HG02943 (cell line): ENCODE measurements at regions not wholly inside any gene's neighbourhood (a gene's known extent, or its start where the extent isn't known, plus 50 kb on each side); places are given as distances from the start of the nearest gene placed in this dataset.

ENCODE experiments used
- ATAC-seq: cut with Tn5 transposase; IDR thresholded peaks from one replicate; pipeline ENCODE4 v1.9.1; 2021; ENCODE audit warnings: mild to moderate bottlenecking, low read depth, moderate library complexity; ENCODE audit not compliant: unreplicated experiment

GRCh38 chr7:33806298-33807154, 98.8 kb upstream of the BMPER start:
- ATAC-seq, result no peak

GRCh38 chr7:33807155-33807530, 98.2 kb upstream of the BMPER start:
- ATAC-seq, result no peak

GRCh38 chr7:33807779-33808482, 97.4 kb upstream of the BMPER start:
- no peak for ATAC-seq

DNA sequence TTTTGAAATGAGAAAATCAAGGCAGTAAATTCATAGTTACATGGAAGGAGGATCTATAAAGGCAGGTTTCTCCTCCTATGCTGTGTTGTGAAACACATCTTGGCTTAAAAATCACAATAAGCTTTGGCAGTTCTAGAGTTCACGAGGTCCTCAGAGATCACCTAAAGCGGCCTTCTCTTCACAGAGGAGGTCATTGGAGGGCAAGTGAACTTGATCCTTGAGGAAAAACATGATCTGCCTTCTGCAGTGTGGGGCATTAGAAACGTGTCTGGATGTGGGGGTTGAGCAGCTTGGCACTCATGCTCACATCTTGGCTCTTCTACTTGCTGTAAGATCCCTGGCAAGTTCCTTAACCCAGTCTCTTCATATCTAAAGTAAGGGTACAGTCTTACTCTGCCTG, 96.1 kb upstream of the BMPER start:
- ATAC-seq, result no peak

DNA sequence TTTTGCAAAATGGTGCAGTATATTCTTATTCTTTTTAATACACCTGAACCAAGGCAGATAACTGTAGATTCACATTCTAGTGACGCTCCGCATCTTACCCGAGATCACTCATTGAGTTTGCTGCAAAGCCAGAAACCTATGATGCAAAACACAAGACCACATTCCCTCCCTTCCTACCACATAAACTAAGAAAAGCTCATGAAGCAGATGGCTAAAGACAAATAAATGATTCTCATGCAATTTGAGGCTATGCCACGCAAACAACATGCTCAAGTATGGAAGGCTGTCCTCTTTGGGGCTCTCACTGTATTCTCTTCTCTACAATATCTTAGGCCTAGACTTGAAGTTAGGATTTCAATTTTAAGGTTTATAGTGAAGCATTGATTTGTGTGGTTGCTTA, 95.0 kb upstream of the BMPER start:
- no peak for ATAC-seq

DNA sequence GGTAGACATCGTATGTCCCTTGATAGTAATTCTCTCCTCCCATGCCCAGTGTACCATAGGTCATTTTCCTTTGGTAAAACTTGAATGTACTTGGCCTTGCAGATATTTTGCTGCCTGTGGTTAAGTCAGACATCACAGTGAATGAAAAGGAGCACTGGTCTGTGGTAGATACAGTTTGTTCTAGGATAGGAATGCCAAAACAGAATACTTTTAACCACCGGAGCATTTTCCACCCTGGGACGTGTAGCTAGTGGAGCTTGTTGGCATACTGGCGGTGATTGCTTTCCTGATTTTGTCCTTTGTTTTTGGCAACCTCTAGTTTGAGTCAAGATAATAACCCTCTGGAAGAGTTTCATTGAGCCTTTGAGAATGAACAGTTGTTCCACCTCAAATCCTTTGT, 92.0 kb upstream of the BMPER start:
- ATAC-seq, result no peak

GRCh38 chr7:33814400-33814799, 90.9 kb upstream of the BMPER start:
- ATAC-seq, result no peak

DNA sequence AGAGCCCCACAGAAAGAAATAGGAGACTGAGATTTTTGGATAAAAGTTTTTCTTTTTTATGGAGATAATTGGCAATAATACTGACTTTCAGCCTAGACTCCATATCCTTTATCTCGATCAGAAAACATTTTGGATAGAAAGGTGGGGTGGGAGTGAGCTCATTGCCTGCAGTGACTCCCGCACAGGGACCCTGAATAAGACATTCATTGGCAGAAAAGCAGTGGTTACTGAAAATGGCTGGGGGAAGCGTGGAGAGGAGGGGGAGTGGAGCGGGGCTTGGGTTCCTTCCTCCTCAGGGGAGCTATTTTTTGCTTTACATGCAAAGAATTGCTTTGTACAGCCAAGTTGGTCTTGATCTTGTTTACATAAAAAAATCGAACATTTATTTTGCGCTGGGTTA, 90.4 kb upstream of the BMPER start:
- ATAC-seq, result no peak

GRCh38 chr7:33815336-33815735, 90.0 kb upstream of the BMPER start:
- no peak for ATAC-seq

DNA sequence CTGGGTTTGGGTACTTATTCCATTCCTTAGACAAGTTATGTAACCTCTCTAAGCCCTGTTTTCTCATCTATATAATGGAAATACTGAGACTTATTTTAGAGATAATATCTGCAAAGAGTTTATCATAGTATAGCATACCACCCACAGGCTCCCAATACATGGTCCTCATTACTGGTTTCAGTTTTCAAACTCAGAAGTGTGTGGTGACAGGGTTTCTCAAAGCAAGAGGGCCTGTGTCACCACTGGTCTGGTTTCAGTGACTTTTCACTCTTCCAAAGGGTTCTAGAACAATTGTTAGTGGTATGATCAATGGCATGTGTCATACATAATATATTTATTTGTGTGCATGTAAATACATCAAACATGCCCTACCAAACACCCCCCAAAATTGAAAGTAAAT, 89.2 kb upstream of the BMPER start:
- ATAC-seq, result no peak

GRCh38 chr7:33819658-33820057, 85.7 kb upstream of the BMPER start:
- no peak for ATAC-seq

- no peak for ATAC-seq
These were observed 85.1 kb upstream of the BMPER start for GRCh38 chr7:33820206-33820605.

GRCh38 chr7:33821970-33822369, 83.4 kb upstream of the BMPER start:
- no peak for ATAC-seq

GRCh38 chr7:33823913-33824312, 81.4 kb upstream of the BMPER start:
- no peak for ATAC-seq

GRCh38 chr7:33824911-33825459, 80.4 kb upstream of the BMPER start:
- no peak for ATAC-seq

DNA sequence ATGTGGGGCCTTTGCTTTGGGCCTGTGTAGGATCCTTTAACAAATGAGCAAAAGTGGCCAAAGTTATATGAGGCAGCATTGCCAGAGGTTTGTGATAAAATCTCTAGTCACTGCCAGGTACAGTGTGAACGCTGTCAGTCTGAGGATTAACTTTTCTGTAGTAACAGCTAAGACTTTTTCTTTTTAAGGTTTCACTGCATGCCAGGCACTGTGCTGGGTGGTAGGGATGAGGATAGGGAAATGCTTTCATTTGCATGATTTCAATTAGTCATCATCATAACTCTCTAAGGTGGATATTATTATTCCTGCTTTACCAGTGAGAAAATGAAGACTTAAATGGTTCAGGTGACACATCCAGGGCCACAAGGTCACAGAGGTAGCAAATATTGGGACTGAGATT, 79.7 kb upstream of the BMPER start:
- no peak for ATAC-seq

GRCh38 chr7:33829536-33829935, 75.8 kb upstream of the BMPER start:
- ATAC-seq, result no peak

DNA sequence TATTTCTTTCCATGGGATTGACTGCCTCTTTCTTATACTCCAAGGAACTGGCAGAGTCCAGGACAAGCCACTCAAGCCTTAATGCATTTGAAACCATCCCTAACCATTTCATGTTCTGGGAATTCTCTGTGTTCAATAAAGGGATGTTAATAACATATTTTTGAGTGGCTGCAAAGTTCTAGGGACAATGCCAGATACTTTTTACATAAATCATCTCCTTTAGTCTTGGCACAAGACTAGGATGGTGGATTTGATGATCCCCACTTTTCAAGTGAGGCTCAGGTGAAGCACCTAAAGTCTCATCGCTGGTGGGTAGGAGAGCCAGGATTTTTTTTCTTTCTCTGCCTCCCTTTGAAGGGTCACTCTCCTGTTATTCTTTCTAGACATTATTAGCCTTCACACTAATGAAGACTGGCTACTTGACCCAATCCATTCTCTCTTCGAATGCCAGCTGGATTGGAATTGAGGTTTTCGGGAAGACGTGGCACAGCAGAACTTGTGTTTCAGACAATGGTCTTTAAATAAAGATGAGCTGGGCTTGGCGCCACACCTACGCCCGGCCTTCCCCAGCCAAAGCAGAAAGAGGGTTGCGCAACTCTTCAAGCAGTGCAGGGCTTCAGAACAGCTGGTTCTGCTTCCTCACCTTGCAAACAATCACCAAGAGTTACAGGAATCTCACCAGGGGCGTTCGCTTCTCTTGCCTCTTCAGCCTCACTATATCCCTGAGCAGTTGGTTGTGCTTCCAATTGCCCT, 73.8 kb upstream of the BMPER start:
- ATAC-seq, result no peak

DNA sequence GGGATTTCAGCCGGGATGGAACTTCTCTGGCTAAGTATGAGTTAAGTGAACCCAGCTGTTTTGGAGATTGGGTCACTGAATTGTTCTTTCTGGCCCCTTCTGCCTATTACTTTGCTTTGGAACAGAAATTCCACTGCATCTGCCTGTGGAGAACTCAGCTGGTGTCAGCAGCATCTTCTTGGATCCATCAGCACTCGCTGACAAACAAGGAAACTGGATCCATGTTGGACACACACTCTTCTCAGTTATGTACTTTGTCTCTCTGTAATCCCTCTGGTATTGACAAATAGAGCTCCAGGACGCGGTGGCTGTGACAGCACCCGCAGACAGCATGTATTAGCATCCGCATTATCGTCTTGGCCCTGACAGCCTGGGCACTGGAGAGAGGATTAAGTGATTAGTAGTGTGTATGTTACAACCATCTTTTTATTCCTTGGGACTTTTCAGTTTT, 73.0 kb upstream of the BMPER start:
- ATAC-seq, result no peak

- no peak for ATAC-seq
These were observed 68.5 kb upstream of the BMPER start for GRCh38 chr7:33836797-33837355.
